Adrenal gland (tissue), 5 donors: ENCODE measurements at regions not wholly inside any gene's neighbourhood (a gene's known extent, or its start where the extent isn't known, plus 50 kb on each side); places are given as distances from the start of the nearest gene placed in this dataset.

Source experiments
- CTCF ChIP-seq, 6 experiments: fragments of 450-650 bp in 4 of 6; fragments of 200-600 bp in 2 of 6; sonication (generic) in 1 of 6; IDR thresholded peaks; 1 replicate in 5 of 6; 2 replicates in 1 of 6; pipeline versions ENCODE4 v1.5.1 to v1.8.0; 2016 to 2021; ENCODE audit warnings: antibody characterized with exemption in 6 of 6, mild to moderate bottlenecking in 2 of 6, moderate library complexity in 1 of 6
- POLR2A ChIP-seq, 2 donors: fragments of 450-650 bp; IDR thresholded peaks; one replicate each; pipeline ENCODE4 v1.6.1; 2017; ENCODE audit warnings: antibody characterized with exemption in 2 of 2, mild to moderate bottlenecking in 2 of 2, moderate library complexity in 1 of 2
- donor health status: DM: no; HTN: no; CAD: no.

GRCh38 chr15:83364501-83364900, 80.0 kb upstream of the BNC1 start:
- TF ChIP-seq CTCF (IDR thresholded peaks at IDR 0.05) (no peak), POLR2A (IDR thresholded peaks at IDR 0.05) (no peak)
